Sciatic nerve (tissue), 2 donors: ENCODE measurements at regions not wholly inside any gene's neighbourhood (a gene's known extent, or its start where the extent isn't known, plus 50 kb on each side); places are given as distances from the start of the nearest gene placed in this dataset.
"Not testable (repeated sequence)": the region's sequence is repeated elsewhere in the genome, so short reads cannot be mapped to it uniquely, and the experiment has no call there.

Source experiments
- ATAC-seq: fragments of 200-7000 bp; cut with Tn5 transposase; one replicate; pipeline ENCODE4 v1.9.1; 2020; ENCODE audit warnings: mild to moderate bottlenecking, moderate library complexity
- DNase-seq: peaks from one replicate; pipeline ENCODE4 v3.0.0-alpha.2; 2020; ENCODE audit warnings: low spot score
- intact Hi-C: fragments of 100-400 bp; cut with DNase I; formaldehyde crosslinking; loops from one replicate; pipeline ENCODE4 v1.14.2; 2022
- donor health status: DM: no; HTN: no; CAD: no.
- donor health status: DM: no; HTN: no; CAD: no.

DNA sequence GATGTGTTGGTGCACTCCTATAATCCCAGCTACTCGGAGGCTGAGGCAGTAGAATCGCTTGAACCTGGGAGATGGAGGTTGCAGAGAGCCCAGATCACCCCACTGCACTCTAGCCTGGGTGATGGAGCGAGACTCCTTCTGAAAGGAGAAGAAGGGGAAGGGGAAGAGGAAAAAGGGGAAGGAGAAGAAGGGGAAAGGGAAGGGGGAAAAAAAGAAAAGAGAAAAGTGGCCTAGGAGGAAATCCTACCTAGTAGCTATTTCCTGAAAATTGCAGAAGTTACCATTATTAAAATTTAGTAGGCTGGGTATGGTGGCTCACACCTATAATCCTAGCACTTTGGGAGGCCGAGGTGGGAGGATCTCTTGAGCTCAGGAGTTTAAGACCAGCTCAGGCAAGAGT is 67.4 kb downstream of the ARRDC3 start:
- DNase-seq, result no peak
- ATAC-seq, result no peak
- intact Hi-C loops, result no loop called here

DNA sequence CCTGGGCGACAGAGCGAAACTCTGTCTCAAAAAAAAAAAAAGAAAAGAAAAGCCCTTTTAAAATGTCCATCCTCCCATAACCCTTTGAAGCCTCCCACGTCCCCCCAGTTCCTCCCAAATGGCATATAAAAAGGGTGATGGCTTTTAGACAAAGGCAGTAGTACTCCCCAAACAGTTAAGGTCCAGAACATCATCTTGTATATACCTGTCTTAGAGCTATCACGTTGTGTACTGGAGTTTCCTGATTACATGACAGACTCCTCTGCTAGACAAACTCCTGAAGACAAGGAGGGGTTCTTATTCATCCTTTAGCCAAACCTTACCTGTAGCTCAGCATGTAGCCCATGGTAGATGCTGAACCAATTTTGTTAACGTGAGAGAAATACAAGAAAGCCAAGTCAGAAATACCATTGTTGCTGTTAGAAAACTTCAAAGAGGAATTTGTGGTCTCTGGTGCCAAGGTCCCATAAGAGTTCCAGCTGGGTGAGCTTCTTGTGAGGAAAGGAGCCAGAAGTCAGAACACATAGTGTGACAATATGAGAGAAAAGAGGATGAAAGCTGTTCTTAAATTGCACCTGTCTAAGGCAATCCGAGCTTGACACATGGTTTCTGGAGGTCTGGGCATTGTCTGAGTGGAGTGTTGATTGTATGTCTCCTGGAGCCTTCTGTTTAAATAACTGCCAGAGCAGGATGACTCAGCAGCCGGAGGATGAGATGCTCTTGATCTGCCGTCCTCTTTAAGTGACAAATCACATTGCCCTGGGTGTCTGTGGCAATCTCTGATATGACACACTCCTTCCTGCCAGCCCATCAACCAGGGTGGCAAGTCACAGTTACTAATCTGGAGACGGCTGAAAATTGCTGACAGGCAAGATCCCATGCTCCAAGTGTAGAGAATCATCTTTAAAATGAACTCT is 69.1 kb downstream of the ARRDC3 start:
- peak; percentile 11 for ATAC-seq
- intact Hi-C loops, result no loop called here
- peak; percentile 69 for DNase-seq

- DNase-seq, result no peak
- no peak for ATAC-seq
- intact Hi-C loops, result no loop called here
Measured at GRCh38 chr5:91312698-91313097, 70.4 kb downstream of the ARRDC3 start.

- DNase-seq (peak; percentile 80), ATAC-seq (peak; percentile 96)
- intact Hi-C loops, result no loop called here
Measured at GRCh38 chr5:91311697-91312501, 71.2 kb downstream of the ARRDC3 start.

DNA sequence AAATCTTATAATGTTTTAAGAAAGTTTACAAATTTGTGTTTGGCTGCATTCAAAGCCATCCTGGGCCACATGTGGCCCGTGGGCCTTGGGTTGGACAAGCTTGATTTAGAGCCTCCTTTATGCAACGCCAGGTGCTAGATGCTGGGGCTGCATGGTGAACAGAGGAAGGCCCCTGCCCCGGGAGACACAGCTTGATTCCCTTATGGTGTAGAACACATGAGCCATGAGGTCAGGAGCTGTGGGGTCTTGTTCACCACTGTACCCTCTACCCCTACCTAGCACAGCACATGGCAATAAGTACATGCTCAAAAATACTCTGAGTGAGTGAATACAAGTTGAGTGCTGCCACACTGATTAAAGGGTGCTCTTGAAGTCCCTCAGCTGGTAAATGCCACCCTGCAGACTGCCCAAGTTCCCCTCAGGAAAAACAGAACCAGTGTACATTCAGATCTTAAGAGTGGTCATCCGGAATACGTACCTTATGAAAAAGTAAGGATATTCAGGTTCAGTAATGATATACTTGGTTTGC is 71.9 kb downstream of the ARRDC3 start:
- DNase-seq (no peak), ATAC-seq (peak; percentile 3)
- intact Hi-C loops, result no loop called here

DNA sequence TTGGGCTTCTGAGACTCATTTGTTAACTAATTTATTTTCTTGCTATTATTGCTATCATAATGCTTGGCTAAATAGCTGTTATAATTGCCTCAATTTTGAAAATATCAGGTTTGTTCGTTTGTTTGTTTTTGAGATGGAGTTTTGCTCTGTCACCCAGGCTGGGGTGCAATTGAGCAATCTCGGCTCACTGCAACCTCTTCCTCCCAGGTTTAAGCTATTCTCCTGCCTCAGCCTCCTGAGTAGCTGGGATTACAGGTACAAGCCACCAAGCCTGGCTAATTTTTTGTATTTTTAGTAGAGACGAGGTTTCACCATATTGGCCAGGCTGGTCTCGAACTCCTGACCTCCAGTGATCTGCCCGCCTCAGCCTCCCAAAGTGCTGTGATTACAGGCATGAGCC is 75.0 kb downstream of the ARRDC3 start:
- intact Hi-C loops, ATAC-seq, DNase-seq: not testable (repeated sequence)

GRCh38 chr5:91307048-91307447 is 76.1 kb downstream of the ARRDC3 start:
- peak; percentile 81 for ATAC-seq
- intact Hi-C loops, result no loop called here
- DNase-seq, result no peak

DNA sequence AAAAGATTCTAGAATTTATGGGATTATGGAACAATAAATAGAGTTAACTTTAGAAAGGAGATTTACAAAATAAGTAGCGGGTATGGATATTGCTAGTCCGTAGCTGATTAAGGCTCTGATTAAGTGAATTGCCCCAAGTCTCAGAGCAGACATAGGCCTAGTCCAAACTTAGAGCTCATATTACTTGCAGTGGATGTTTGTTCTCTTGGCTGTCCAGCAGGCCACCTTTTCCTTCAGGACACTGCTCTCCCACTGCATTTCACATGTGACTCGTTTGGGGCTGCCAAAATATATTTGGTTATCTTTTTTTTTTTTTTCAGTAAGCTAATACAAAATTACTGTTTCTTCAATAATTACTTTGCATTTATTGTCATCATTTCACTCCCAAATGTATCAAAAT is 76.6 kb downstream of the ARRDC3 start:
- no peak for DNase-seq
- intact Hi-C loops, result no loop called here
- peak; percentile 46 for ATAC-seq

- no peak for ATAC-seq
- intact Hi-C loops, result no loop called here
- DNase-seq, result no peak
Measured at GRCh38 chr5:91305640-91306039, 77.5 kb downstream of the ARRDC3 start.

- intact Hi-C loops, ATAC-seq, DNase-seq: not testable (repeated sequence)
Measured at GRCh38 chr5:91304015-91304414, 79.1 kb downstream of the ARRDC3 start.

GRCh38 chr5:91302958-91303357 is 80.2 kb downstream of the ARRDC3 start:
- ATAC-seq, result peak; percentile 79
- intact Hi-C loops, result no loop called here
- no peak for DNase-seq

DNA sequence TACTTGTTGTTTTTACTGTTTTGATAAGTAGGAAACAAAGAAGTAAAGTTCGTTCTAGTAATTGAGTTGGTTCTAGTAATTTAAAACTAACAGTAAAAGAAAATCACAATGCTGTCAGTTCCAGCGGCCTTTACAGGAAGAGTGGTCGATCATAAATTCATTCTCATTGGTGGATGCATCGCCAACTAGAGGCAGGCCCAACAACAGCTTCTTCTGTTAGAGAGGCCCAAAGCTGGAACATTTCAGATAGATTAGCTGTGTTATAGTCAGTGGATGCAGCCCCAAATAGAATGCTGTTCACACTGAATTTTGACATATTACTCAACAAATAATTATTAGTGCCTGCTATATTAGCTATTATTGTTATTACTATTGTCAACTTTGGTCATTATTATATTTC is 80.8 kb downstream of the ARRDC3 start:
- intact Hi-C loops, result no loop called here
- no peak for ATAC-seq

DNA sequence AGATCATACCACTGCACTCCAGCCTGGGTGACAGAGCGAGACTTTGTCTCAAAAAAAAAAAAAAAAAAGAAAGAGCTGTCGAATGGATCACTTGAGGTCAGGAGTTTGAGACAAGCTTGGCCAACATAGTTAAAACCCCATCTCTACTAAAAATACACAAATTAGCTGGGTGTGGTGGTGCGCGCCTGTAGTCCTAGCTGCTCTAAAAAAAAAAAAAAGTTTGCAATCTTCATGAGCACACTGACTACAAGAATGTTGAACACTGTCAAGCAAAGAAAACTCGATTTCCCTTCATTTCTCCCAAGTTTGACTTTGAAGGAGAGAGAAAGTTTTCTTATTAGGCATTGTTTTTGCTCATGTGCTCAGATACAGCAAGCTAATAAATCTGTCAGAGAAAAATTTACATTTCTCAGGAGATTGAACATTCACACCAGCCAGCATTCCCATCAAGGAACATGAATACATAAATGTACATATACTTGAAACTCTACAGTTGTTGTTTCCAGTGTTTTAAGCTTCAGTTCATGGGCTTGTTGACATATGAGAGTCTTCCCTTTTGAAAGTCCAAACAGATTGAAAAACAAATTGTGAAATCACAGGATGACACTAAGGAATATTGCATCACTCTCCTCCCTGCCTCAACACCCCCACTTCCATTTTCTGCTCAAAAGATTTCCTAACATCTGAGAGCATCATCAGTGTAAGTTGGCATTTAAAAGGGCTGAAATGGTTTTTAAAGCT is 81.8 kb downstream of the ARRDC3 start:
- intact Hi-C loops, result no loop called here
- DNase-seq (no peak), ATAC-seq (peak; percentile 86)

More for the DNA sequence above, 80.8 kb downstream of the ARRDC3 start:
- no peak for DNase-seq

GRCh38 chr5:91297994-91298393 is 85.1 kb downstream of the ARRDC3 start:
- DNase-seq (no peak), ATAC-seq (no peak)
- intact Hi-C loops, result no loop called here

- DNase-seq, result peak; percentile 73
- ATAC-seq, result peak; percentile 91
- intact Hi-C loops, result no loop called here
Measured at GRCh38 chr5:91296674-91297143, 86.4 kb downstream of the ARRDC3 start.

- peak; percentile 63 for ATAC-seq
- DNase-seq, intact Hi-C loops: not testable (repeated sequence)
Measured at GRCh38 chr5:91296102-91296501, 87.0 kb downstream of the ARRDC3 start.

- intact Hi-C loops, result no loop called here
- ATAC-seq (no peak), DNase-seq (no peak)
Measured at GRCh38 chr5:91293131-91293530, 90.0 kb downstream of the ARRDC3 start.

GRCh38 chr5:91291628-91292569 is 91.2 kb downstream of the ARRDC3 start:
- ATAC-seq (no peak), DNase-seq (no peak)
- intact Hi-C loops, result no loop called here
